CD4-positive, alpha-beta T cell treated with Interleukin-4 for 4 hours (primary cell): ENCODE measurements at regions not wholly inside any gene's neighbourhood (a gene's known extent, or its start where the extent isn't known, plus 50 kb on each side); places are given as distances from the start of the nearest gene placed in this dataset.
"Not testable (repeated sequence)": the region's sequence is repeated elsewhere in the genome, so short reads cannot be mapped to it uniquely, and the experiment has no call there.

Source experiments
- DNase-seq: peaks from one replicate; pipeline ENCODE4 v3.0.0-alpha.2; 2020

- DNase-seq = no peak
Measured at GRCh38 chr5:144013816-144014215, 156.6 kb downstream of the YIPF5 start.

- DNase-seq = no peak
Measured at GRCh38 chr5:144015961-144016360, 154.5 kb downstream of the YIPF5 start.

- DNase-seq = no peak
Measured at GRCh38 chr5:144017119-144017518, 153.3 kb downstream of the YIPF5 start.

GRCh38 chr5:144017631-144018030, 152.8 kb downstream of the YIPF5 start:
- no peak for DNase-seq

- DNase-seq = no peak
Measured at GRCh38 chr5:144024090-144024489, 146.4 kb downstream of the YIPF5 start.

- no peak for DNase-seq
Measured at GRCh38 chr5:144024545-144024944, 145.9 kb downstream of the YIPF5 start.

- no peak for DNase-seq
Measured at GRCh38 chr5:144026286-144026685, 144.2 kb downstream of the YIPF5 start.

- DNase-seq = no peak
Measured at GRCh38 chr5:144028058-144028457, 142.4 kb downstream of the YIPF5 start.

GRCh38 chr5:144028636-144029035, 141.8 kb downstream of the YIPF5 start:
- DNase-seq = no peak

- no peak for DNase-seq
Measured at GRCh38 chr5:144030904-144031303, 139.6 kb downstream of the YIPF5 start.

GRCh38 chr5:144032375-144032774, 138.1 kb downstream of the YIPF5 start:
- DNase-seq = no peak

GRCh38 chr5:144033486-144033885, 137.0 kb downstream of the YIPF5 start:
- DNase-seq = no peak

- no peak for DNase-seq
Measured at GRCh38 chr5:144035046-144035740, 135.3 kb downstream of the YIPF5 start.

- no peak for DNase-seq
Measured at GRCh38 chr5:144036476-144036875, 134.0 kb downstream of the YIPF5 start.

- no peak for DNase-seq
Measured at GRCh38 chr5:144040615-144041305, 129.7 kb downstream of the YIPF5 start.

- DNase-seq = no peak
Measured at GRCh38 chr5:144042156-144042555, 128.3 kb downstream of the YIPF5 start.

- DNase-seq = no peak
Measured at GRCh38 chr5:144048259-144048856, 122.1 kb downstream of the YIPF5 start.

GRCh38 chr5:144055391-144055790, 115.1 kb downstream of the YIPF5 start:
- DNase-seq = not testable (repeated sequence)

- not testable (repeated sequence) for DNase-seq
Measured at GRCh38 chr5:144060091-144060490, 110.4 kb downstream of the YIPF5 start.

GRCh38 chr5:144060598-144060997, 109.9 kb downstream of the YIPF5 start:
- no peak for DNase-seq

GRCh38 chr5:144065786-144066185, 104.7 kb downstream of the YIPF5 start:
- no peak for DNase-seq

- no peak for DNase-seq
Measured at GRCh38 chr5:144072518-144072927, 97.9 kb downstream of the YIPF5 start.

- no peak for DNase-seq
Measured at GRCh38 chr5:144076521-144077083, 93.9 kb downstream of the YIPF5 start.

- DNase-seq = no peak
Measured at GRCh38 chr5:144083185-144083584, 87.3 kb downstream of the YIPF5 start.
